Loucy (cell line): ENCODE measurements at regions not wholly inside any gene's neighbourhood (a gene's known extent, or its start where the extent isn't known, plus 50 kb on each side); places are given as distances from the start of the nearest gene placed in this dataset.
"Not testable (repeated sequence)": the region's sequence is repeated elsewhere in the genome, so short reads cannot be mapped to it uniquely, and the experiment has no call there.

Experiments
- H2AFZ ChIP-seq: fragments of 200-600 bp; sonication (generic); 2 replicates; pipeline ENCODE4 v1.6.0; 2016; ENCODE audit warnings: antibody characterized with exemption, mild to moderate bottlenecking, low read length, moderate library complexity
- H3F3A ChIP-seq: fragments of 200-600 bp; 2 replicates; pipeline ENCODE4 v1.6.0; 2016; ENCODE audit warnings: antibody characterized with exemption, low read depth, mild to moderate bottlenecking
- H3K27me3 ChIP-seq: fragments of 200-600 bp; sonication (generic); 2 replicates; pipeline ENCODE4 v1.6.1; 2014; ENCODE audit warnings: low read length, mild to moderate bottlenecking; ENCODE audit not compliant: insufficient read depth, poor library complexity, severe bottlenecking
- H3K36me3 ChIP-seq: fragments of 200-600 bp; sonication (generic); 2 replicates; pipeline ENCODE4 v1.6.1; 2016; ENCODE audit warnings: low read length; ENCODE audit not compliant: insufficient read depth
- H3K4me1 ChIP-seq: fragments of 200-600 bp; sonication (generic); 2 replicates; pipeline ENCODE4 v1.5.1; 2014; ENCODE audit warnings: low read length, mild to moderate bottlenecking; ENCODE audit not compliant: insufficient read depth, poor library complexity, severe bottlenecking
- H3K4me2 ChIP-seq: fragments of 200-600 bp; sonication (generic); 2 replicates; pipeline ENCODE4 v1.6.0; 2014; ENCODE audit warnings: antibody characterized with exemption, low read length, low read depth, mild to moderate bottlenecking; ENCODE audit not compliant: poor library complexity, severe bottlenecking
- H3K4me3 ChIP-seq: fragments of 200-600 bp; sonication (generic); 2 replicates; pipeline ENCODE4 v1.5.1; 2014; ENCODE audit warnings: low read length, mild to moderate bottlenecking, mixed read lengths; ENCODE audit not compliant: poor library complexity, severe bottlenecking
- H3K79me2 ChIP-seq: fragments of 200-600 bp; sonication (generic); 2 replicates; pipeline ENCODE4 v1.6.1; 2014; ENCODE audit warnings: low read length; ENCODE audit not compliant: insufficient read depth
- H3K9ac ChIP-seq: fragments of 200-600 bp; sonication (generic); 2 replicates; pipeline ENCODE4 v1.6.0; 2014; ENCODE audit warnings: mild to moderate bottlenecking, low read depth, low read length, moderate library complexity; ENCODE audit not compliant: poor library complexity, severe bottlenecking
- H3K9me2 ChIP-seq: fragments of 200-600 bp; sonication (generic); replicated peaks from 2 replicates; pipeline ENCODE4 v1.6.1; 2016; ENCODE audit warnings: low read depth, low read length, mixed read lengths
- H3K9me3 ChIP-seq: fragments of 200-600 bp; sonication (generic); 2 replicates; pipeline ENCODE4 v1.6.1; 2014; ENCODE audit warnings: mild to moderate bottlenecking, antibody characterized with exemption, low read length, low read depth; ENCODE audit not compliant: insufficient read depth
- H4K20me1 ChIP-seq: fragments of 200-600 bp; sonication (generic); 2 replicates; pipeline ENCODE4 v1.6.0; 2014; ENCODE audit warnings: antibody characterized with exemption, low read length, mild to moderate bottlenecking; ENCODE audit not compliant: insufficient read depth, poor library complexity, severe bottlenecking
- EZH2phosphoT487 ChIP-seq: fragments of 200-600 bp; IDR thresholded peaks from 2 replicates; pipeline ENCODE4 v1.6.1; 2018; ENCODE audit warnings: antibody characterized with exemption, mild to moderate bottlenecking, moderate library complexity, borderline replicate concordance
- TF ChIP-seq, protein P1 (sequence below): fragments of 200-600 bp; sonication (generic); conservative IDR thresholded peaks from 2 replicates; pipeline ENCODE4 v1.5.1; 2014; ENCODE audit warnings: mild to moderate bottlenecking, antibody characterized with exemption, low read length

DNA sequence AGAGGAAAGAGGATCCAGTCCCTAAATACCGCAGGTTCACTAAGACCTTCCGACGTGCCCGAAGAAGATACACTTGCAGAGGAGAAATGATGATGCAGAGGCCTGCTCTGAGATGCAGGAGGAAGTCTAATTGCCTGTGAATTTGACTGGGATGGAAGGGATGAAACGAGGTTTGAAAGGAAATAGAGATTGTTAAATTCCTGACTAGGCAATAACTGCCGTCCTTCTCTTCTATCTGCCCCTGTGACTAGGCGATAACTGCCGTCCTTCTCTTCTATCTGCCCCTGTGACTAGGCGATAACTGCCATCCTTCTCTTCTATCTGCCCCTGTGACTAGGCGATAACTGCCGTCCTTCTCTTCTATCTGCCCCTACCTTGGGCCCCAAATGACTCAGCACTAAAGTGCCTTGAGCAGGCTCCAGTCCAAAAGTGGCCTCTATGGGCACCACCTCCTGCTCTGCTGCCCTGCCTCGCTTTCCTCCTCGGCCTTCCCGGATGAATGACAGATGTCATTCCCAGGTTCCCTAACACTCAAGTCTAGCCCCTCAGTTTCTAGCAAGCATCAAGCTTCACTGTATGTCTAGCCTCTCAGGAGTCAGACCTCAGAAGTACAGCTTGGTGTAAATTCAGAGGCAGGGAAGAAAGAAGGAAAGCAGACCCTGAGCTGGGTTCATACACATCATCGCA lies 189.1 kb downstream of the FOXD4L6 start:
- not testable (repeated sequence) for H4K20me1 ChIP-seq, H2AFZ ChIP-seq, H3K9me3 ChIP-seq, H3K9ac ChIP-seq, H3K36me3 ChIP-seq, H3K4me2 ChIP-seq, H3F3A ChIP-seq, H3K4me3 ChIP-seq, H3K4me1 ChIP-seq, H3K79me2 ChIP-seq, H3K27me3 ChIP-seq, H3K9me2 ChIP-seq

DNA sequence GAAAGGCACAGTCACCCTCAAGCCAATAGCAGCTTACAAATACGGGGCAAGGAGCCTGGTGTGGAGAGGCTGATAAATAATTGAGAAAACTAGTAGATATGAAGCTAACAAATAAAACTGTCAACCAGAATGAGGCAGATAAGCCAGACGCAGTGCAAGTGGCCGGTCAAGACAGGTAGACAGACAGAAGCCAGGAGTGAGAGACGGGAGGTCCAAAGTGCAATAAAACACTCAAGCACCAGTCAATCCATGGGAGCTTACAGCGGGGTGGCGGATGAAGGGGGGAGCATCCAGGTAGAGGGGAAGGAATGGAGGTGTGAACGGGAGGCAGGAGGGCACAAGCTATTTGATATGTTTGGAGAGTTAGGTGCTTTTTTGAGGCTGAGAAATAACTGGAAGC lies 193.1 kb downstream of the FOXD4L6 start:
- Histone ChIP-seq H3K4me2 (no peak overlapping the region), H3F3A (no peaks in the 10 kb centered on the region), H4K20me1 (no peaks in the 10 kb centered on the region), H3K9ac (no peak overlapping the region), H3K4me1 (peaks cover 3% of the 10 kb centered on the region), H3K36me3 (no peaks in the 10 kb centered on the region), H3K79me2 (no peaks in the 10 kb centered on the region), H2AFZ (no peak overlapping the region), H3K9me3 (no peaks in the 10 kb centered on the region), H3K27me3 (no peaks in the 10 kb centered on the region), H3K4me3 (no peak overlapping the region), H3K9me2 (no peaks in the 10 kb centered on the region)
- TF ChIP-seq, protein P1, sequence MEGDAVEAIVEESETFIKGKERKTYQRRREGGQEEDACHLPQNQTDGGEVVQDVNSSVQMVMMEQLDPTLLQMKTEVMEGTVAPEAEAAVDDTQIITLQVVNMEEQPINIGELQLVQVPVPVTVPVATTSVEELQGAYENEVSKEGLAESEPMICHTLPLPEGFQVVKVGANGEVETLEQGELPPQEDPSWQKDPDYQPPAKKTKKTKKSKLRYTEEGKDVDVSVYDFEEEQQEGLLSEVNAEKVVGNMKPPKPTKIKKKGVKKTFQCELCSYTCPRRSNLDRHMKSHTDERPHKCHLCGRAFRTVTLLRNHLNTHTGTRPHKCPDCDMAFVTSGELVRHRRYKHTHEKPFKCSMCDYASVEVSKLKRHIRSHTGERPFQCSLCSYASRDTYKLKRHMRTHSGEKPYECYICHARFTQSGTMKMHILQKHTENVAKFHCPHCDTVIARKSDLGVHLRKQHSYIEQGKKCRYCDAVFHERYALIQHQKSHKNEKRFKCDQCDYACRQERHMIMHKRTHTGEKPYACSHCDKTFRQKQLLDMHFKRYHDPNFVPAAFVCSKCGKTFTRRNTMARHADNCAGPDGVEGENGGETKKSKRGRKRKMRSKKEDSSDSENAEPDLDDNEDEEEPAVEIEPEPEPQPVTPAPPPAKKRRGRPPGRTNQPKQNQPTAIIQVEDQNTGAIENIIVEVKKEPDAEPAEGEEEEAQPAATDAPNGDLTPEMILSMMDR, result no peak
- TF ChIP-seq EZH2phosphoT487, result no peak

DNA sequence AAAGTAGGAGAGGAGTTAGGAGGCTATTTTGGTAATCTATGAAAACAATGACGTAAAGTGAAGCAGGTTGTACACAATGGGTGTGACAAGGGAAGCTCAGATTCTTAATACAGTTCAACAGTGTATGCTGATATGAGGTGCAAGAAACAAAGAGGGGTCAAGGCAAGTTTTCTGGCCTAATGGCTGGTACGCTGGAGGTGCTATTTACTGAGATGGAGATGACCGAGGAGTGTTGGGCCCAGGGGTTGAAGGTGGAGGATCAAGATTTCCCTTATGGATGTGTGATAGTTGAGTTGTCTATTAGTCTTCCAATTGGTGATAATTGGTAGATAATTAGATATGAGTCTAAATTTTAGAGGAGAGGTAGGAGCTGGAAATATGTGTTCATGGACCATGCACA lies 194.0 kb downstream of the FOXD4L6 start:
- H2AFZ ChIP-seq, H3K27me3 ChIP-seq, H3K9me2 ChIP-seq, H3K4me1 ChIP-seq, H3K9me3 ChIP-seq, H3K4me2 ChIP-seq, H3F3A ChIP-seq, H3K36me3 ChIP-seq, H3K79me2 ChIP-seq, H4K20me1 ChIP-seq, H3K9ac ChIP-seq, H3K4me3 ChIP-seq: not testable (repeated sequence)

DNA sequence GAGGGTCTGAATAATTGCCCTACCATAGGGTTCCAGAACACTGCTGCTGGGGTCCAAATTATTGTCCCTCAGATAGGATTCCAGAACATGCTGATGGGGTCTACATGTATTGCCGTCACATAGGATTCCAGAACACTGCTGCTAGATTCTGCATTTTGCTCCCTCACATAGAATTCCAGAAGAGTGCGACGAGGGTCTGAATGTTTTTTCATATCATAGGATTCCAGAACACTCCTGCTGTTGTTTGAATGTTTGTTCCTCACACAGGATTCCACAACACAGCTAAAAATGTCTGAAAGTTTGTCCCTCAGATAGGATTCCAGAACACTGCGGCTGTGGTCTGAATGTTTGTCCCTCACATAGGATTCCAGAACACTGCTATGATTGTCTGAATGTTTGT lies 198.1 kb downstream of the FOXD4L6 start:
- H3K4me2 ChIP-seq, H3K4me3 ChIP-seq, H4K20me1 ChIP-seq, H3K4me1 ChIP-seq, H3F3A ChIP-seq, H3K9ac ChIP-seq, H3K9me2 ChIP-seq, H3K27me3 ChIP-seq, H2AFZ ChIP-seq, H3K79me2 ChIP-seq, H3K36me3 ChIP-seq: not testable (repeated sequence)
- peaks cover 21% of the 10 kb centered on the region; the same call in 1 of the 2 replicates for H3K9me3 ChIP-seq

DNA sequence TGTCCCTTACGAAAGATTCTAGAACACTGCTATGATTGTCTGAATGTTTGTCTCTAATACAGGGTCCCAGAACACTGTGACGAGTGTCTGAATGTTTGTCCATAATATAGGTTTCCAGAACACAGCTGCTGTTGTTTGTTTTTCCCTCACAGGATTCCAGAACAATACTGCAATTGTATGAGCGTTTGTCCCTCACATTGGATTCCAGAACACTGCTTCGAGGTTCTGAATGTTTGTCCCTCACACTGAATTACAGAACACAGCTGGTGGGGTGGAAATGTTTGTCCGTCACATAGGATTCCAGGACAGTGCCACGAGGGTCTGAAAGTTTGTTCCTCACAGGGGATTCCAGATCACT lies 199.0 kb downstream of the FOXD4L6 start:
- peaks cover 26% of the 10 kb centered on the region; the same call in 1 of the 2 replicates for H3K9me3 ChIP-seq
- not testable (repeated sequence) for H3K9ac ChIP-seq, H3F3A ChIP-seq, H3K4me2 ChIP-seq, H3K79me2 ChIP-seq, H3K4me1 ChIP-seq, H3K9me2 ChIP-seq, H3K4me3 ChIP-seq, H3K27me3 ChIP-seq, H2AFZ ChIP-seq, H4K20me1 ChIP-seq, H3K36me3 ChIP-seq
